ENCODE measurements at regions not wholly inside any gene's neighbourhood (a gene's known extent, or its start where the extent isn't known, plus 50 kb on each side); places are given as distances from the start of the nearest gene placed in this dataset.
"Not testable (repeated sequence)": the region's sequence is repeated elsewhere in the genome, so short reads cannot be mapped to it uniquely, and the experiment has no call there.

DNA sequence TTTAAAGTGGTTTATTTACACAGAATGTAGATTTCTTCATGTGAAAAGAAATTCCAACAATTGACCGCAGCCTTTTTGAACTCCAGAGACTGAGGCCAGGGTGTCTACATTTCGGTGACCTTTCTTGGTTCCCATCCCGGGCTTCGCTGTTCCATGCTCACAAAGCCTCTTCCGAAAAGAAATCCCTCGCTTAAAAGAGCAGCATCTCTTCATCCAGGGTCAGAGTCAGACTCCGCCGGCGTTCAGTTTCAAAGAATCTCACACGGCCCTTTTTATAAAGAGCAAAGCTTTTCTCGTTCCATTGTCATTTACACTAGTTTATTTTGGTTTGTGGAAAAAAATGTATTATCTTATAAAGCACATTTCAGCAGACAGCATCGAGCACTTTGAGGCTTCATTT, 530.6 kb upstream of the B3GAT1 start:
- no peak for DNase-seq

DNA sequence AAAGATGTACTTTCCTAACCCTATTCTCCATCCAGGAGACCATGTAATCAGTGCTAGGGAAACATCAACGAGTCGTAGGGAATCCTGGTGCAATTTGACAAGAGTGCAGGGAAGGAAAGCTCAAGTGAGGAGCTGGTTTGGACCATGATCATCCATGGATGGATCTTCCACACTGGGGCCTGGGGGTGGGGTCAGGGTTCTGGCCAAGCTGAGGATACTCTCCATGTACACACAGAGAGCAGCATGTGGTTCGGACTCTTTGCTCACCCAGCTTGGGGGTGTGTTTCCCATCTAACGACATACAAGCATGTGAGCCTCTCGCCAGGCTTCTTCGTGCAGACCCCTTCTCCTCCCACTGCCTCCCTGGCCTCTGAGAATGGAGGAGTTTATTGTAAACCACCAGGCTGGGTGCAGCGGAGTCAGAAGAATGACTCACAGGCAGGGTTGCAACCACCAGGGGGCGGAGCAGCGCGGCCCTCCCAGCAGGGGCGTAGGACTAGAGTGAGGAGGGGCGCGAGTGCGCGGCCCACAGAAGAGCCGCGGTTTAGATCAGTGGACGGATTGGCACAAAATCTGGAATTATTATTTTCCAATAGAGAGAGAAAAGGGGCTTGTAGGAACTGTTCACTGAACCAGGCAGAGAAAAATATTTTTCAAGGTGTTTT, 530.0 kb upstream of the B3GAT1 start:
- DNase-seq: not testable (repeated sequence)

DNA sequence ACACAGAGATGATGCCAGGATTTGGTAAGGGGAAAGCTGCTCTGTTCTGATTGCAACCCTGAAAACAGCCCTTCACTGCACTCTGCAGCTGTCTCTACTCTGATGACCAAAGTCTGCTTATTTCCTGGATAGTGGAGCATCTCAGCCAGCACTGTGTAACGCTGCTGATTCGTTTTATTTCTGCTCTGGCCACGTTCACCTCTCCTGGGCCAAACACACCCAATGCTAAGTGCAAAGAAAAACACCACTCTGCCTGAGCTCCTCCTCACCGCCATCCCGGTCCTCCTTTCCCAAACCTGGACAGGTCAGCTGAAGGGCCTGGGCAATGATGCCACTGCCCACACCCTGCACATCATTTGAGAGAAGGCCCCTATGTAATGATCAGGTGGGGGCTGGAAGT, 529.3 kb upstream of the B3GAT1 start:
- no peak for DNase-seq

DNA sequence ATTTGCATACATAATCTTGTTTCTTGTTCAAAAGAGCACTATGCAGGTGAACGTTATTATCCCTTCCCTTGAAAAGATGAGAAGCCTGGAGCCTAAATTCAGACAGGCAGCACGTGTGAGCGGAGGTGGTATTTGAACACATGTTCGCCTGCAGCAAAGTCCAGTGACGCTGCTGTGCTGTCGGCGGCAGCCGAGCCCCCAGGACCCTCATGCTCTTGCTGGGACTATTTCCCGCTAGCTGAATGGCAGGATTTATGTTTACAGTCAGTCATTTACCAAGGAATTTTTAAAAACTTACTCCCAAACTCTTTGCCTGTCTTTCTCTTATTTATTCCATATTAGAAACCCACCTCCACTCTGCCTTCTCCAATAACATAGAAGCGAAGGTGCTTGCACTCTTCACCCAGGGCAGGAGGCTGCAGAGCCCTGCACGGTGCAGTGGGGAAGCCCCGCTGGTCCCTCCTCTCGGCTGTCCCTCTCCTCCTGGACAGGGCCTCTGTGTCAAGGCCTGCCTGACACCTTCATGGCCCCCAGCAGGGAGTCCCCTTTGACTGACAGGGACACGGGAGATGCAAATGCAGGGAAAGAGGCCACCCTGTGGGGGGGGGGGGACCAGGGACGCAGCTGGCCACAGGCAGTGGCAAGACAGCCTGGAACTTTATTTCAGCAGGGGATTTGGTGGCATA, 528.5 kb upstream of the B3GAT1 start:
- no peak for DNase-seq

DNA sequence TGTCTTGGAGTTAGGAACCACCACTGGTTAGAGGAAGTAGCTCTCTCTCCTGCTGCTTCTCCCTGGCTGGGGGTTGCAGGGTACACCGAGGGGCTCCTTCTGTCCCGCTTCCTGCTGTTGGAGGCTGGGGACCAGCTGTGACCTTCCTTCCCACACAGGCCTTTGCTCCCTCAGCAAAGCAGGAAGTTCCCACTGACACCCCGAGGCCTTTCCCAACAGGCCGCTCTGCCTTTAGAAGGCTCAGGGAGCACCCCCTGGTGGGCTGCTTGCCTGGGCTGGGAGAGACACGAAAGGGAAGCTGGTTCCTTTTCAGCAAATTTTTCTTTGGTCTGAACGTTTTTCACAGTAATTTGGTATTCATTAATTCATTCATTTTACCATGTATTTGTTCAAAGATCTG, 527.9 kb upstream of the B3GAT1 start:
- DNase-seq: no peak

DNA sequence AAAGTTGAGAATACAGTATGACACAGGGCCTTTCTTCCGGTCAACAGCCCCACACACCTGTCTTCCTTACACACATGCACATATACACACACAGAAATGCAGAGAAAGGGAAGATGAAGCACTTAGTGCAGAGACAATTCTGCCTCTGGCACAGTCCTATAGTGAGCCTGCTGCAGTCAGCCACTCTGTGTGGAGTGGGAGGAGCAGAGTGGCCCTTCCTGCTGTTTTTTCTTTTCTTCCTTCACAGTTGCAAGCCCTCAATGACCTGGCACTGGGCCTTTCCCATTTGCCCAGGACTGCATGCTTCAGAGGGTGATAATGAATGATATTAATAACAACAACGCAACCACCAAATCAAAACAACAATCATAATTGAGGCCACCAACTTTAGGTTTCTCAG, 527.0 kb upstream of the B3GAT1 start:
- no peak for DNase-seq

DNA sequence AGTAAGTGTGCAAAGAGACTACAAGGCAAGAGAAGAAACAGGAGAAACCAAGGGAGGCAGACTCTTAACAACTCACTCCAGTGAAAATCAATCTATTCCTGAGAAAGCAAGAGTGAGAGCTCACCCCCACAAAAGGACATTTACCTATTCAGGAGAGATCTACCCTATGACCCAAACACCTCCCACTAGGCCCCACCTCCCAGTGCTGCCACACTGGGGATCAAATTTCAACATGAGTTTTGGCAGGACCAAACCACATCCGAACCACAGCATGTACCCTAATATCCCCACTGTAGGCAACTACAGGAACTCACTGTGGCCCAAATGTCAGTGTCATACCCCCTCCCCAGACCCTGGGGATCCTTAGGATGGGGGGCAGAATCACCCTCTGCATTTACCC, 526.2 kb upstream of the B3GAT1 start:
- no peak for DNase-seq

DNA sequence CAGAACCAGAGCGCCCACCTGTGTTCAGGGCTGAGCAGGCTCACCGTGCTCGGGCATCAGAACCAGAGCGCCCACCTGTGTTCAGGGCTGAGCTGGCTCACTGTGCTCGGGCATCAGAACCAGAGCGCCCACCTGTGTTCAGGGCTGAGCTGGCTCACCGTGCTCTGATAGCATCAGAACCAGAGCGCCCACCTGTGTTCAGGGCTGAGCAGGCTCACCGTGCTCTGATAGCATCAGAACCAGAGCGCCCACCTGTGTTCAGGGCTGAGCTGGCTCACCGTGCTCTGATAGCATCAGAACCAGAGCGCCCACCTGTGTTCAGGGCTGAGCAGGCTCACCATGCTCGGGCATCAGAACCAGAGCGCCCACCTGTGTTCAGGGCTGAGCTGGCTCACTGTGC, 525.2 kb upstream of the B3GAT1 start:
- DNase-seq: not testable (repeated sequence)

DNA sequence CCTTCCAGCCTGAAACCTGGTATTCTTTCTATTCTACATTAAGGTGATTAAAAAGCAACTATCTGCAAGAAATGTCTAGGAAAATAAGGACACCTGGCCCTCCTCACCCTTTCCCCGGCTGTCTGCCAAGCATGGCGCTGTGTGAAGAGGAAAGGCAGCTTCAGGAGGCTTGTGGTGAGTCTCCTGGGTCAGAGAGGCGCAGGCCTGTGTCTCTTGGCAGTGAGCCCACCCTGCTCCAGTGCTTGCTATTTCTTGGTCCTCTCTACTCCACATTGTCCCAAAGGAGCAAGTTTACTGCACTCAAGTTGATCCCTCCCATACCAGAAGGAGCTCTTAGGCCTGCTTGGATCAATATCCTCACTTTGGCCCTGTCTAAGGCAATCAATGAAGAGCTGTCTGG, 520.7 kb upstream of the B3GAT1 start:
- DNase-seq: no peak

DNA sequence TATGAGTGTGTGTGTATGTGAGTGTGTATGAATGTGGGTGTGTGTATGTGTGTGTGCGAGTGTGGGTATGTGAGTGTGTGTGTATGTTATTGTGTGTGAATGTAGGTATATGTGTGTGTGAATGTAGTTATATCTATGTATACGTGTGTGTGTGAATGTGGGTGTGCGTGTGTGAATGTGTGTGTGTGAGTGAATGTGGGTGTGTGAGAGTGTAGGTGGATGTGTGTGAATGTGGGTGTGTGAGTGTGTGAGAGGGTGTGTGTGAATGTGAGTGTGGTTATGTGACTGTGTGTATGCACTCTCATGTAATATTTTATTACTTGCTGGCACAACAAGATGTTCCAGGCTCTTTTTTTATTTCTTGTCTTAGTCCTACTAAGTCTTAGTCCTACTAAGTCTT, 513.4 kb upstream of the B3GAT1 start:
- no peak for DNase-seq

DNA sequence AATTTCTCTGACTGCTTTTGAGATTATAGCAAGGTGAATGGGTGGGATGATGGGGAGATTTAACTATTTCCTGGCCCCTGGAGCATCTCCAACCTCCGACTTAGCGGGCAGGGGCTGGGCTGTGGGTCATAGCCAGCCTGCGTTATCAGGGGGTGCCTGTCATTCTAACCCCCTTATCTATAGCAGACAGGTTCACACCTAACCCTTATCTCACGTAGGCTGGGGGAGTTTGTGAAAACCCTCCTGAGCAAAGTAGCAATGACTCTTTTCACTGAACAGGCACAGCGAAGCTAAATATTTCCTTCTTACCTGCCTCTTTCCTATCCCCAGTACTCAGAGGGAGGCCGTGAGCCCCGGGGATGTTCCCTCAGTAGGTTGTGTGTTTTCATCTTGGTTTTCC, 511.4 kb upstream of the B3GAT1 start:
- DNase-seq: no peak

DNA sequence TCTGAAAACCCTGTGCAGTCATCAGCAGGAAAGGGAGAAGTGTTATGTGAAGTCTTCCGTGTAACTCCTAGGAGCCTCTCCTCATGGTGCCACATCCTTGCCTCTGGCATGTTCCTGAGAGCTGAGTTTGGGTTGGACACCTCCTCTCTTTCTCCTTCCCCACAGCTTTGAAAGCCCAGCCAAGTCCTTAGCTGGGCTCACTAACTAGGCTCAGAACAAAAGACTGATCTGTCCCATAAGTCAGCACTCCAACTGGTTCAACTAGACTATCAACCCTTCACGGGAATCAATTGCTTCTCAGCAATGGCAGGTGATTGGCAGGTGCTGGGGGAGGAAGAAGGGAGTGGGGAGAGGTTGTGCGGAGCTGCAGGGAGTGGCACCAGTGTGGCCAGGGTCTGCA, 509.9 kb upstream of the B3GAT1 start:
- DNase-seq: no peak

DNA sequence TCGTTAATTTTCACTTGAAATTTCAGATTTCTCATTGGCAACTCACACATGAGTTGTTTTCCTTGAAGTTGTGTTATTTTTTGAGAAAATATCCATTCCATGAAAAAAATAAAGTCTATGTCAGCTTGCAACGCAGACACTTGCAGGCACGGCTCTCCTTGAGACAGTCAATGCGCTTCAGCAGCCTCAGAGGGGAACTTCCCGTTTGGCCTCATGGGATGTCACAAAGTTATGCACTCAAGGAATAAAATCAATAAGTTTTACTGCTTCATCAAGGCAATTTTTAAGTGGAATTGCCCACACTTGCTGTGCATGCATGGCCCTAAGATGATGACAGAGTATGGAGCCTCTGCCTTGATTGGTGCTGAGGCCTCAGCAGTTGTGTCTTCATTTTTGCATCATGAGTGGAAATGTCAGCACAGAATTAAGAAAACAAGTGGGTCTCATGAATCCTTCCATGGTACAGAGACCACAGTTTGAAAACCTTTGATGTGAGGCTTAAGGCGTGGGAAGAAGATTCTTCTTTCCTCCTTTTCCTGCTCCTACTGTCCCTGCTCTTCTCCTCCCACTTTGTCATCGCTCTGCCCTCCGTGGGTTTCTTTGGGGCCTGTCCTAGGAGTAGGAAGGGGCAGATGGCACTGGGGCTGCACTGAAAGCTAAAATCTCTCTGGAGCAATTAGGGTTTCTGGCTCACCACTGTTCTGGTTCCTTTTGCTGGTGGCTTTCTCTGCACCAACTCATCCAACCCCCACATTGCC, 509.0 kb upstream of the B3GAT1 start:
- no peak for DNase-seq

DNA sequence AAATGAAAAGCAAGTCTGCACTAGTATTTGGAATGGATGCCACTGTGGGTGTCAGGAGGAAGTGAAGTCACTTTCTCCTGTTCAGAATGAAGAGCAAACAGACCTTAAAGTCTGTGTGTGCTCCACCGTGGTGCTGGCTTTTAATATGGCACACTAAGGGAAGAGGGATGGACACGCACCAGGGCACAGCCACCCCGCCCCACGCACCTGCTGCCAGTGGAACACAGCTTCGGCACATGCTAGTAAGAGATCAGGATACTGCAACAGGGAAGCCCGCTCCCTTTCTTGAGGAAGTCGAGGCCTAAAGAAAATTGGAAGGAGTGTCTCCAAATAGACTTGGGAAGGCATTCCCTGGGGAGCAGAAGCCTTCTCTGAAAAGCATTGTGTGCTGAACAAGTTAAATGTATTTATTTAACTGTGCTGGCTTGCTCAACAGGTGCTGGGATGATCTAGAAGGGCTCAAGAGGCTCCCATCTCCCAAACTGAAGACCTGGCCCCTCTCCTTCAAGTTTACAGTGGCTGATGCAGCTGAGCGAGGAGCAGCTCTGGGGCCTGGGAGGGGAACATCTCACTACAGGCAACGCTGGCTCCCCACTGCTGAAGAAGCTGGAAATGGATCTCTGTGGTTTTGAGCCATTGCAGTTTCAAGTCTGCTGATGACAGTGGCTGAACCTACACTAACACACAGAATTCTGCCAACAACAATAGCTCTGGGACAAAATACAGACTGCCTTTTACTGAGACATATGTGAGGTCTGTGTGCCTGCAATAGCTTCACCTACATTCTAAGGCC, 504.6 kb upstream of the B3GAT1 start:
- no peak for DNase-seq

DNA sequence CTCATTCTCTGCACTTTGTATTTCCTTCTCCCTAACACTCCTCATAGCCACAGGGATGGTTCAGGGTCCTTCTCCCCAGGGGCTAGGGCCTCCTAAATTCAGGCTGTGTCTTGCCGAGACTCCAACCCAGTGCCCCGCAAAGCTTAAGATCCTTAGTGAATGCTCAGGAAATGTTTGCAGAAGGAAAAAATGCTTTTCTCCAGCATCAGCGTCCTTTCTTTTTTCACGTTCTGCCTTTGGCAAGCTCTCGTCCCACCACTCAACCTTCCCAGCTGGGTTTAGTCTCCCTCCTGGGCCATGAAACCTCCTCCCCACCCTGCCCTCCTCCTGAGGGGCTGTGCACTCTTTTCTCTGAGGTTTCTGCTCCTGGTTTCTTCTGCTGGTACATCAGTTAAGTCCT, 503.8 kb upstream of the B3GAT1 start:
- no peak for DNase-seq

DNA sequence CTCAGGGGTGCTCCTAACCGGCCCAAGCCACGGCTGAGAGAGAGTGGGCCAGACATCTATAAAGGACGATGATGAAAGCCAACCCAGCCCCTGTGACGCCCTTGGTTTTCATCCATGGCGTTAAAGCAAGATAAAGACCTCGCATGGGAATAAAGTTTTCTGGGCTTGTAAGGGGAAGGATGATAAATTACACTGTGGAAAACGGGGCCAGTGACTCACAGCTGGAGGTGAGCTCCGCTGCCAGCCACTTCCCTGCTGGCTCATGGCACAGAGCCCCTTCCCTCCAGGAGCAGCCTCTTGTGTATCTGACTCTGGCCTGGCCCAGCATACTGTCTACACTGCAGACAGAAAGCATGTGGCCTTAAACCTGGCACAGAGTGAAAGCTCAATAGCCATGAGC, 503.2 kb upstream of the B3GAT1 start:
- no peak for DNase-seq

DNA sequence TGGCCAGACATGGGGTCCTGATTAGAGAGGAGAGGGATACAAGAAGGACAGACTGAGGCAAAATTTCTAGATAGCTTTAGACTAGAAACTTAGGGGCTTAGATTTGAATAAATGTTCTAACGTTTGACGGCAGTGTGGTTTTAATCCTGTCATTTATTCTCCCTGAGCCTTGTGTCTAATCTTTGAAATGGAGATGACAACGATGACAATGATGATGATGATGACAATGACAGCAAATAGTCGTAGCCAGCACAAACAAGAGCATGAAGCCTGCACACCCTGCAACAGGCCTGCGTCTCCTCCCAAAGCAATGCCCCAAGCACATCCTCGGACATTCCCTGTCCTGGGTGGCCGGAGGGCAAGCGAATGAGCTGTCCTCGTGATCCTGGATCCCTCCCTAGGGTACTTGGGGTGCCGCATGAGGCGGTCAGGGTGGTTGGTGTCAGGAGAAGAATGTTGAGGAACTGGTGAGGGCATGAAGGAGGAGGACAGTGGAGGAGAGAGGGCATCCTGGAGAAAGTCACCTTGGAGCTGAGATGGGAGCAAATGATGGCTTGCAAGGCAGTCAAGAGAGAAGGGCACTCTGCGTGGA, 502.1 kb upstream of the B3GAT1 start:
- no peak for DNase-seq

DNA sequence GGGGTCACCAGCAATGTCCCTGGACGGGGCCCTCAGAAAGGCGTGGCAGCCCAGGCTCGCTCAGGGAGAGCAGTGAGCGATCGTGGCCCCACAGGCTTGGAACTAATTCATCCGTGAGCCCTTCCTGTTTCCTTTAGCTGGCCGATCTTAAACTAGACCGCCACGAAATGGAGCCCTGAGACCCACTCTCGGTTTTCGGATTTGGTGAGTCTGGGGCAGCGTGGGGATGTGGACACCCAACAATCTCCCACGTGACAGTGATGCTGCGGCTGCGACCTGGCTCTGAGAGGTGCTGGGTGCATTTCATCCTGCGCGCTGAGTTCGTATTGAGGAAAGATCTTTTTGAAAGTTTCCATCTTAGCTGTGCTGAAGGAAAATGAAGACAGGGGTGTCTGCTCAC, 501.3 kb upstream of the B3GAT1 start:
- no peak for DNase-seq

DNA sequence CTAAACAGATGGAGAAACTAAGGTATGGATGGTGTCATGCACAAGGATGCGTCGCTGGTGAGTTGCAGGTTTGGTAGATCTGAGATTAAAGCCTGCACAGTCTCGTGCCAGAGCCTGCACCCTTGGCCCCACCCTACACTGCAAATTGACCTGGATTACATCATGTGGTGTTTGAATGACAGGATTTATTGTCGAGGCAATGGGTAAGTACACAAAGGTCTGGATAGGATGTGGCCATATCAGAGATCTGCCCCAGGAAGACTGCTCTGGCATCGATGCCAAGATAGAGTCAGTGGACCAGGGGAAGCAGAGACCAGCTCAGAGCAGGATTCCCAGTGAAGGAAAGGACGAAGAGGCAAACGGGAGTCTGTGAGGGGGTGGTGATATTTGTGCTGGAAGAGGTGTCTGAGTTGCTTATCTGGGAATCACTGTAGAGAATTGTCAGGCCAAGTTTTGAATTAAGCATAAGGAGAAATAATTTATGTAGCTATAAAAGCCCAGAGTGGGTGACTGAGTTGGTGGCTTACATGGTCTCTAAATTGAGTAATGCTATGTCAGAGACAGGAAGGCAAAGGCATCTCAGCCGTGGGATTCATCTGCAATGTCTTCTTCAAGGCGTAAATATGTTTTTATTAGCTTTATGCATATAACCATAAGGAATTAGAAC, 499.6 kb upstream of the B3GAT1 start:
- DNase-seq: no peak

DNA sequence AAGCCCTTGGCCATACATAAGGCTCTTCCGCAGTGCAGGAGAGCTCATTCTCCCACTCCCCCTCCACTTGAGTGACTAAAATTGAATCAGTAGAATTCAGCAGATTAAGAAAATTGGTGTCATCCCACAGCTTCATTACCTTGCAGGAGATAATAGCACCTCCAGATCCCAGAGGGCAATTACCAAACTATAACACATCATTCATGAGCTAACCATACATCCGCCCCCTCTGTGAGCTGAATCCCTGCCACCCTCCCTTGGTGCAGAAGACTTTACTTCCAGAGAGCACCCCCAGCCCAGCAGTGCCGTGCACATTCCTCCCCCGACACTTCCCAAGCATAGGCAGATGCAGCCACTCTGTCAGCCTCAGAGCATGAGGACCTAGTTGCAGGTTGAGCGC, 496.5 kb upstream of the B3GAT1 start:
- no peak for DNase-seq

DNA sequence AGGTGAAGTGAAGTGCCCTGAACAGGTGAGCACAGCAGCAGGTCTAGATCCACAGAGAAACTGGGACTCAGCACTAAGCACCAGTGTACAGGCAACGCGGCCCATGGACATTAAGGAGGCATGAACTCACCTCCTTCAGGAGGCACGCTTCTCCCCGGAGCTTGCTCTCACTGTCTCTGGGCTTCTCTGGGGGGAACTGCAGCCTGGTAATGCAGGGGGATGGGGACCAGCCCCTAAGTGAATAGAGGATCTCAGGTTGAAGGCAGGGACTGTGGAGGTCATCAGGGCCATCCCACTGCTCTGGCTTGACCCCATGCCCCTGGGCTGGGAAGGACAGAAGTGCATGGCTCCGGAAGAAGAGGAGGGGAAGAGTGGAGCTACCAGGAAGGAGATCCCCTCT, 495.6 kb upstream of the B3GAT1 start:
- DNase-seq: no peak

DNA sequence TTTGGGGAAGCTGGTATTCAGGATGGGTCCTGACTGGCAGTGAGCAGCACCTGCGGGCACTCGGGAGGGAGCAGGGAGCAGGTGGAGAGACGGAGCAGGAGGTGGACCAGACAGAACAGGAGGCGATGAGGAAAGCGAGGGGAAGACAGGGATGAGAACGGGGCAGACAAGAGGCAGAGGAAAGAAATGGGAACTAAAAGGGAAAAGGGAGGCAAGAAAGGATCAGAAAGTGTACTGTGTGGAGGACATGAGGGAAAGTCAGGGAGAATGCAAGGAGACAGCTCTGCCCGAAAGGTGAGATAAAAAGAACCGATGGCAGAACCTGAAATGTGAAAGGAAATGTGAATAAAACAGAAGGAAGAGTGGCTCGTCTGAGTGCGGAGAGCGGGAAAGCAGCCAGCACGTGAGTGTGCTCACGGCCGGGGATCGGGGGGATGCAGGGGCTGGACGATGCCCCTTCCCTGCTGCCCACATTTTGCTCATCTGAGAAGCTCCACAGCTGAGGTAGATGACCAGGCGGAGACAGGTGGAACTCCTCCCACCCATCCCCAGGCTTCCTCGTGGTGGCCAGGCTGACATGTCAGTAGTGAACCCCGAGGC, 494.4 kb upstream of the B3GAT1 start:
- DNase-seq: no peak
